GM12865 (cell line): ENCODE measurements at regions not wholly inside any gene's neighbourhood (a gene's known extent, or its start where the extent isn't known, plus 50 kb on each side); places are given as distances from the start of the nearest gene placed in this dataset.
"Not testable (repeated sequence)": the region's sequence is repeated elsewhere in the genome, so short reads cannot be mapped to it uniquely, and the experiment has no call there.

Source experiments
- DNase-seq: peaks from one replicate; pipeline ENCODE4 v3.0.0; 2010; ENCODE audit warnings: low read depth
- H3K4me3 ChIP-seq: 2 replicates; pipeline ENCODE4 v1.5.1; 2011; ENCODE audit warnings: mild to moderate bottlenecking, low read depth, low read length, control low read depth
- TF ChIP-seq, protein P1 (sequence below): IDR thresholded peaks from 2 replicates; pipeline ENCODE4 v1.5.1; 2011; ENCODE audit warnings: low read length, control low read depth, low read depth, inconsistent platforms; ENCODE audit not compliant: insufficient read depth; ENCODE audit errors: missing control alignments

DNA sequence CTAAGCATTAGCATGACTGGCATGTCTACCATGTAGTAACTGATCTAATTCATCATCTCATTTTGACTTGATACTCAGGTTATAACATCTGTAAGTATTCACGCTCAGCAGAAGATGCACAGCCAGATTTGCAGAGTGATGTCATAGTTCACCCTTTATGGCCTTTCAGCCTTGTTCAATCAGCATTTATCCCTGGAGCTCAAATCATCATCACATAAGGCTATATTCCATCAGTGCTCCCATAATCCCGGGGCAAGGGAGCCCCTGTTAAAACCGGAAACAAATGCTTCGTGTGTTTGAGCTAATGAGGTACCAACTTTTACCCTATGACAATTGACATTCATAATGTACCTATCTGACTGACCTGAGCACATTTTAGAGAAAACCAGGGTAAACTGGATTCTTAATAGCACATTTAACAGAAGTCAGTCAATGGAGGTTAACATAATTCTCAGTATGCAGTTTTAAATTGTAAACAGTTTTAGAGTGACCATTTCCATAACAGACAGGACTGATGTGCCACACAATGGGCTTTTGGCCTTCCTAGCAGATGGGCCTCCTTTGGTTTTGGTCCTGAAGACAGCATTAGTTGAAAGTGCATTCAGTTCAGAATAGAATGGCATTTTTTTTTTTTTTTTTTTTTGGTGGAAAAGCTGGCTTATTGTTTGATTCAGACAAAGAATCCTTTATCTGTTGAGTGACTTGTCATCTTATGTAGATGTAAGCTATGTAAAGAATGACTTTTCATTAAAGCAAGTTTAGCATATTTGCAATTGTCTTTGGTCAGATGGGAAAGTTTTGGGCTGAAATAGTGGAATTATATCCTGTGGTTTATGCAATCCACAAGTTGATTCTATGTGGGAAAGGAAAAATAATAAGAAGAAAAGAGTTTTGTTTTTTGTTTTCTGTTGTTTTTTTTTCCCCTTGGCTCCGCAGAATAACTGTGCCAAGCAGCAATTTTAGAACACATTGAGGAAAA lies 866.0 kb upstream of the ACVR2A start:
- H3K4me3 ChIP-seq = no peak overlapping the region
- TF ChIP-seq, protein P1, sequence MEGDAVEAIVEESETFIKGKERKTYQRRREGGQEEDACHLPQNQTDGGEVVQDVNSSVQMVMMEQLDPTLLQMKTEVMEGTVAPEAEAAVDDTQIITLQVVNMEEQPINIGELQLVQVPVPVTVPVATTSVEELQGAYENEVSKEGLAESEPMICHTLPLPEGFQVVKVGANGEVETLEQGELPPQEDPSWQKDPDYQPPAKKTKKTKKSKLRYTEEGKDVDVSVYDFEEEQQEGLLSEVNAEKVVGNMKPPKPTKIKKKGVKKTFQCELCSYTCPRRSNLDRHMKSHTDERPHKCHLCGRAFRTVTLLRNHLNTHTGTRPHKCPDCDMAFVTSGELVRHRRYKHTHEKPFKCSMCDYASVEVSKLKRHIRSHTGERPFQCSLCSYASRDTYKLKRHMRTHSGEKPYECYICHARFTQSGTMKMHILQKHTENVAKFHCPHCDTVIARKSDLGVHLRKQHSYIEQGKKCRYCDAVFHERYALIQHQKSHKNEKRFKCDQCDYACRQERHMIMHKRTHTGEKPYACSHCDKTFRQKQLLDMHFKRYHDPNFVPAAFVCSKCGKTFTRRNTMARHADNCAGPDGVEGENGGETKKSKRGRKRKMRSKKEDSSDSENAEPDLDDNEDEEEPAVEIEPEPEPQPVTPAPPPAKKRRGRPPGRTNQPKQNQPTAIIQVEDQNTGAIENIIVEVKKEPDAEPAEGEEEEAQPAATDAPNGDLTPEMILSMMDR = no peak
- DNase-seq = no peak

GRCh38 chr2:146970981-146971380 lies 873.8 kb upstream of the ACVR2A start:
- DNase-seq, H3K4me3 ChIP-seq: not testable (repeated sequence)

GRCh38 chr2:146969703-146970102 lies 875.1 kb upstream of the ACVR2A start:
- not testable (repeated sequence) for DNase-seq, H3K4me3 ChIP-seq

GRCh38 chr2:146964494-146964893 lies 880.3 kb upstream of the ACVR2A start:
- TF ChIP-seq, protein P1 = no peak
- no peak for DNase-seq
- H3K4me3 ChIP-seq = no peak overlapping the region

DNA sequence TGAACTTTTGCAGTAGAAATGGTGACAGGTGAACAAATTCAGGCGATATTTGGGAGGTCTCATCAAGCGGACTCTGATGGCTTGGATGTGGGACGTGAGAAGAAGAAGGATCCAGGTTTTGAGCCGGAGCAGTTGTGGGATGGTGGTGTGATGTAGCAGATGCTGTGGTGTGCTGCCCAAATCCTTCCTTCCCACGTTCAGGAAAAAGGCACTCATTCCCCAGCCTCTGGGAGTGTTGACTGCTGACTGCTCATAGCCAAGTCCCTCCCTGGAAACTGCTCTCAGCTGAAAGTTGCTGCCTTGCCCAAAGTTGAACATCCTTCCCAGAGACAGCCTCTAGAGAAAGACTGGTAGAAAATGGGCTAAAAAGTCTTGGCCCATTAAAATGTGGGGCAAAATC lies 890.3 kb upstream of the ACVR2A start:
- DNase-seq = no peak
- TF ChIP-seq, protein P1 = no peak
- H3K4me3 ChIP-seq = no peak overlapping the region

- TF ChIP-seq, protein P1 = no peak
- no peak overlapping the region for H3K4me3 ChIP-seq
- no peak for DNase-seq
Observed at GRCh38 chr2:146952696-146953095, 892.1 kb upstream of the ACVR2A start.

DNA sequence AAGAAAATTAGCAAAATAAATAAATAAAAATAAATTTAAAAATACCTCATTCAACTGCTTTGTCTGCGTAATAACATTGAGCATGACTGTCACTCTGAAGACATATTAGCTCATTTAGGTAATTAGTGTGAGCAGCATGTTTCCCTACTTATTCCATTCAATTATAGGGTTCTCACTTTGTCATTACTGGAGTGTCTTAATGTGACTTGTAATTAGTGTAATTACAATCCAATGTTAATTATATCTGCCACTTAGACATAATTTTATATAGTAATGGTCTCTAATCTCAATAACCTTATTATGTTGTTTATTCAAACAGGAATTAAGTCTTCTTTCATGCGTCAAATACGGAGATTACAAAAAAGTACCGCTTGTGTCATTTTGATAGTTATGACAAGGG lies 893.9 kb upstream of the ACVR2A start:
- H3K4me3 ChIP-seq = no peak overlapping the region
- no peak for DNase-seq
- TF ChIP-seq, protein P1 = no peak

DNA sequence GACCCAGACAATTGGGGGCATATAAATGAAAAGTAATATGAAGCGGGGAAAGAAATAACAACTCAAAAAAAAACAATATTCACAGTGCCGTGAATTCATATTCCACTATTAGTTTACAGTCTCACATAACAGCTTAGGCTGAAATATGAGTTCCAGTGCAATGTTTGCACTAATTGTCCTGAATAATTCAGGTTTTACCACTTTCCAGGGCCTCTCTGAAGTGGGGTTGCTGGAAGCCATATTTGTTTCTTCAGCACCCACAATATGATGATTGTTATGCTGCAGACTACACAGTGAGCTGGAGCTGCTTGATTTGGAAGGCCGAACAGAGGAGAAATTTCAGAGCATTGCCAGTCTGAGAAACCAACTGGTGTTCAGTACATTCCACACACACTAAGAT lies 894.5 kb upstream of the ACVR2A start:
- no peak for DNase-seq
- TF ChIP-seq, protein P1 = no peak

More for the DNA sequence above, 894.5 kb upstream of the ACVR2A start:
- no peak overlapping the region for H3K4me3 ChIP-seq
